ENCODE measurements at regions not wholly inside any gene's neighbourhood (a gene's known extent, or its start where the extent isn't known, plus 50 kb on each side); places are given as distances from the start of the nearest gene placed in this dataset.

DNA sequence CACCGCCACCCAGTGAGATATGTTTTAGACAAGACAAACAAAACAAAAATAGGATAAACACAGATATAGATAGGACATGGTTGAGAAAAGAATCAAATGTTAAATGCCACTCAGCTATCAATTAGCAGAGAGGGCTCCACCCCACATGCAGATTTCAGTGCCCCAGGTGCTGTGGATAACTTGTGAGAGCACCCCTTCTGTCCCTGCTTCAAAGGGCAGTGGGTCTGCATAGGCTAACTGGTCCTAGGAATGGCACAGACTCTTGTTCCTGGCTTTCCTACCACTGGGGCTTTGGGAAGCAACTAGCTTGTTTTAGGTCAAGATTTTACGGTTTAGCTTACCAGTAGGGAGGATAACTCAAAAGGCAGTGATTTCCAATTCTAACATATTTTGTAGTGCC lies 460.3 kb downstream of the TSHZ3 start:
- Histone ChIP-seq H3K27ac (no peak overlapping the region), H3K36me3 (replicated peaks in 1 of 2) (no peaks in the 10 kb centered on the region), H3K4me3 (no peak overlapping the region), H3K9me3 (replicated peaks in 1 of 3) (no peaks in the 10 kb centered on the region), H3K27me3 (no peaks in the 10 kb centered on the region), H3K4me1 (replicated peaks in 1 of 2) (no peaks in the 10 kb centered on the region)
- intact Hi-C loops (cut with DNase I), result no loop called here
- 72 to 98% (median 91%) methylated on average over 2 of the region's 2 CpGs for WGBS, 4 donors
- no peak for TF ChIP-seq POLR2A (IDR thresholded peaks at IDR 0.05)
- TF ChIP-seq, protein P1, sequence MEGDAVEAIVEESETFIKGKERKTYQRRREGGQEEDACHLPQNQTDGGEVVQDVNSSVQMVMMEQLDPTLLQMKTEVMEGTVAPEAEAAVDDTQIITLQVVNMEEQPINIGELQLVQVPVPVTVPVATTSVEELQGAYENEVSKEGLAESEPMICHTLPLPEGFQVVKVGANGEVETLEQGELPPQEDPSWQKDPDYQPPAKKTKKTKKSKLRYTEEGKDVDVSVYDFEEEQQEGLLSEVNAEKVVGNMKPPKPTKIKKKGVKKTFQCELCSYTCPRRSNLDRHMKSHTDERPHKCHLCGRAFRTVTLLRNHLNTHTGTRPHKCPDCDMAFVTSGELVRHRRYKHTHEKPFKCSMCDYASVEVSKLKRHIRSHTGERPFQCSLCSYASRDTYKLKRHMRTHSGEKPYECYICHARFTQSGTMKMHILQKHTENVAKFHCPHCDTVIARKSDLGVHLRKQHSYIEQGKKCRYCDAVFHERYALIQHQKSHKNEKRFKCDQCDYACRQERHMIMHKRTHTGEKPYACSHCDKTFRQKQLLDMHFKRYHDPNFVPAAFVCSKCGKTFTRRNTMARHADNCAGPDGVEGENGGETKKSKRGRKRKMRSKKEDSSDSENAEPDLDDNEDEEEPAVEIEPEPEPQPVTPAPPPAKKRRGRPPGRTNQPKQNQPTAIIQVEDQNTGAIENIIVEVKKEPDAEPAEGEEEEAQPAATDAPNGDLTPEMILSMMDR (IDR thresholded peaks at IDR 0.05), result no peak
- DNase-seq, result no peak

DNA sequence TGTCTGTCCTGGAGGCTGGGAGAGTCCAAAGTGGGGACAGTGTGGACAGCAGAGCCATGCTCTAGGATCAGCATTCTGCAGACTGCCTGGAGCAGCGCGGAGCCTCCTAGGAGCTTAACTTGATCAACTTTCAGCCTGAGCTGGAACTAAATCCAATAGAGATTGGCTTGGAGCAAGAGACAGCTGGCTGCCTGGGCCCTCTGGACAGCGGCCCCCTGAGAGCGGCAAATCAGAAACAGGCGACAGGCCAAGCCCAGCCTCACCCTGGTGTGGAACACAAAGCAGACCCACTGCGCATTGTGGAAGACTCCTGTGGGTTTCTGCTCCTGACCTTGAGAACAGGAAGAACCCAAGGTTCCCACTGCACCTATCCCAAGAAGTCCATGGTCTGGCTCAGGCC lies 462.2 kb downstream of the TSHZ3 start:
- Histone ChIP-seq H3K36me3 (replicated peaks in 1 of 2) (no peaks in the 10 kb centered on the region), H3K27ac (no peak overlapping the region), H3K4me3 (no peak overlapping the region), H3K27me3 (no peaks in the 10 kb centered on the region), H3K4me1 (replicated peaks in 1 of 2) (no peaks in the 10 kb centered on the region), H3K9me3 (replicated peaks in 1 of 3) (no peaks in the 10 kb centered on the region)
- TF ChIP-seq POLR2A (IDR thresholded peaks at IDR 0.05), result no peak
- TF ChIP-seq, protein P1 (IDR thresholded peaks at IDR 0.05), result no peak
- DNase-seq, result no peak
- 91 to 100% (median 94%) methylated on average over 6 of the region's 6 CpGs; no CpG with 5 or more reads in 1 of the 4 donors for whole genome bisulfite sequencing, 4 donors
- intact Hi-C loops (cut with DNase I), result no loop called here

DNA sequence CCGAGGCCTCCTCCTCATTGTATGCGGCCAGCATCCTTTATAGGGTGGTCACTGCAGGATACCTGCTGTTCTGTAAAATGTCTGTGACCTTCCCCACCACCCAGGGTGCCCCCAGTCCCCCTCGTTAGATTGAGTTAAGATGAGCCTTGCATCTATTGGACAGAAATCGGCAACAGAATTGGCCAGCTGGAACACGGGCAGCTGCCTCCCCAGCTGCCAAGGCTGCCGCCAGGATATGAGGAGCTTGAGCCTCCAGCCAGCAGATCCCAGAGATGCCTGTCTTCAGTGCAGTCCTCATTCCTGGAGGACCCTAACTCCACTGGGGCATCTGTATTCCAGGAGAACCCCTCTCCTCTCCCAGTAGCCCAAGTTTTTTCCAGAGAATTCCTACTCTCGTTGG lies 463.0 kb downstream of the TSHZ3 start:
- Histone ChIP-seq H3K4me1 (replicated peaks in 1 of 2) (no peaks in the 10 kb centered on the region), H3K4me3 (no peak overlapping the region), H3K36me3 (replicated peaks in 1 of 2) (no peaks in the 10 kb centered on the region), H3K27ac (no peak overlapping the region), H3K9me3 (replicated peaks in 1 of 3) (no peaks in the 10 kb centered on the region), H3K27me3 (no peaks in the 10 kb centered on the region)
- DNase-seq, result no peak
- intact Hi-C loops (cut with DNase I), result no loop called here
- TF ChIP-seq, protein P1 (IDR thresholded peaks at IDR 0.05), result no peak
- 72 to 81% (median 80%) methylated on average over 6 to 7 of the region's 7 CpGs for WGBS, 4 donors

DNA sequence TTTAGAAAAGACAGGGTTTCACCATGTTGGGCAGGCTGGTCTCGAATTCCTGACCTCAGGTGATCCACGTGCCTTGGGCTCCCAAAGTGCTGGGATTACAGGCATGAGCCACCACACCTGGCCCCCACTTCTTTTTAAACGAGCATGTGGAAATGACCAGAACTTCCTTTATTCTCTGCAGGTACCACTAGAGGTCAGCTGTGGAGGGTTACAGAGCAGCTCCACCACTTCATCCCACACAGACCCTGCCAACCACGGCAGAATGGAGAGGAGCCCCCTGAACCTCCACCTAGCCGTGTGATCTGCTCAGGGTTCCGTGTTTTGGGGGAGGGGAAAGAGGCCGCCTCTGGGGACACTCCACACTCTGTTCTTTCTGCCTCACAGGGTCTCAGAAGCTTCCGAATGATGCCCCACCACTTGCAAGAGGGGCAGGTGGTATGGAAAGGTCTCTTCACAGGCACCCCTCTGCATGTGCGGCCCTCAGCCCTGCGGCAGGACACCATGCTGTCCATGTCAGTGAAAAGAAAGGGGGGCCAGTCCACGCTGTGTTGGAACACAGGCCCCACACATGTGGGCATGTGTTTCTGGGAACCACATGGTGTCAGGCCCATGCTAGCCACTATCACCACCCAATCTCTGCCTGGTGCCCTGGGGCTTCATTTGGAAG lies 465.0 kb downstream of the TSHZ3 start:
- 83 to 87% (median 86%) methylated on average over 7 to 11 of the region's 11 CpGs for WGBS, 4 donors
- no peak for DNase-seq
- no peak for TF ChIP-seq POLR2A (IDR thresholded peaks at IDR 0.05)
- TF ChIP-seq, protein P1 (IDR thresholded peaks at IDR 0.05), result no peak
- Histone ChIP-seq H3K27me3 (no peaks in the 10 kb centered on the region), H3K9me3 (replicated peaks in 1 of 3) (no peaks in the 10 kb centered on the region), H3K27ac (no peak overlapping the region), H3K4me3 (no peak overlapping the region), H3K36me3 (replicated peaks in 1 of 2) (no peaks in the 10 kb centered on the region), H3K4me1 (replicated peaks in 1 of 2) (no peaks in the 10 kb centered on the region)
- intact Hi-C loops (cut with DNase I), result no loop called here

Measured in adrenal gland (tissue), 9 donors.